ENCODE measurements at regions not wholly inside any gene's neighbourhood (a gene's known extent, or its start where the extent isn't known, plus 50 kb on each side); places are given as distances from the start of the nearest gene placed in this dataset.

- Mint-ChIP-seq H3K4me1 (ENCODE audit: low read depth) (no peaks in the 10 kb centered on the region), H3K36me3 (ENCODE audit: low read depth) (no peaks in the 10 kb centered on the region), H3K4me3 (no peak overlapping the region), H3K27ac (no peak overlapping the region), H3K9me3 (no peaks in the 10 kb centered on the region), H3K27me3 (peaks cover 4% of the 10 kb centered on the region)
- ChIA-PET POLR2A (no interaction called here), CTCF (interaction anchor here (0.7 to 4.9 kb wide), 38 partner anchors 9 to 813 kb away, joined by 3 to 27 read pairs (median 4); partner anchors contain the start of gene C4orf36)
- DNase-seq = no peak
- intact Hi-C loops (cut with micrococcal nuclease) = no loop called here
- TF ChIP-seq CTCF (IDR thresholded peaks at IDR 0.05) = peak; percentile 79
- peak; percentile 79 for ATAC-seq
These were observed 95.9 kb upstream of the PTPN13 start for GRCh38 chr4:86497980-86498862.

GRCh38 chr4:86498863-86499166 lies 95.3 kb upstream of the PTPN13 start:
- DNase-seq (no peak), ATAC-seq (no peak)
- H3K4me3 Mint-ChIP-seq = no peak overlapping the region
- POLR2A ChIA-PET = no interaction called here
- TF ChIP-seq CTCF (IDR thresholded peaks at IDR 0.05) = peak; percentile 55
- H3K36me3 Mint-ChIP-seq (ENCODE audit: low read depth) = no peaks in the 10 kb centered on the region
- H3K27ac Mint-ChIP-seq = no peak overlapping the region
- intact Hi-C loops (cut with micrococcal nuclease) = no loop called here
- H3K9me3 Mint-ChIP-seq = no peaks in the 10 kb centered on the region
- no peaks in the 10 kb centered on the region for H3K4me1 Mint-ChIP-seq (ENCODE audit: low read depth)
- H3K27me3 Mint-ChIP-seq = peaks cover 8% of the 10 kb centered on the region
- CTCF ChIA-PET = interaction anchor here (0.7 to 4.9 kb wide), 37 partner anchors 10 to 812 kb away, joined by 3 to 27 read pairs (median 4); partner anchors contain the start of gene C4orf36

- H3K27me3 Mint-ChIP-seq = peaks cover 8% of the 10 kb centered on the region
- no peak for DNase-seq
- ChIA-PET POLR2A (no interaction called here), CTCF (interaction anchor here (0.9 to 4.9 kb wide), 3 partner anchors 11 to 434 kb away, joined by 3 to 27 read pairs (median 4); partner anchors contain the start of gene AFF1)
- no peak overlapping the region for H3K27ac Mint-ChIP-seq
- no peak for TF ChIP-seq CTCF (IDR thresholded peaks at IDR 0.05)
- ATAC-seq = no peak
- no peaks in the 10 kb centered on the region for H3K4me1 Mint-ChIP-seq (ENCODE audit: low read depth)
- H3K4me3 Mint-ChIP-seq = no peak overlapping the region
- no peaks in the 10 kb centered on the region for H3K9me3 Mint-ChIP-seq
- intact Hi-C loops (cut with micrococcal nuclease) = no loop called here
- no peaks in the 10 kb centered on the region for H3K36me3 Mint-ChIP-seq (ENCODE audit: low read depth)
These were observed 93.6 kb upstream of the PTPN13 start for GRCh38 chr4:86500527-86500926.

GRCh38 chr4:86502081-86502480 lies 92.0 kb upstream of the PTPN13 start:
- DNase-seq (no peak), ATAC-seq (no peak)
- CTCF ChIA-PET = interaction anchor here (4.9 kb wide), 1 partner anchor 13 kb away, joined by 27 read pairs; no protein-coding TSS in a partner anchor
- peaks cover 8% of the 10 kb centered on the region for H3K27me3 Mint-ChIP-seq
- H3K36me3 Mint-ChIP-seq (ENCODE audit: low read depth) = no peaks in the 10 kb centered on the region
- intact Hi-C loops (cut with micrococcal nuclease) = no loop called here
- POLR2A ChIA-PET = no interaction called here
- no peak overlapping the region for H3K4me3 Mint-ChIP-seq
- no peak for TF ChIP-seq CTCF (IDR thresholded peaks at IDR 0.05)
- no peak overlapping the region for H3K27ac Mint-ChIP-seq
- no peaks in the 10 kb centered on the region for H3K9me3 Mint-ChIP-seq
- H3K4me1 Mint-ChIP-seq (ENCODE audit: low read depth) = no peaks in the 10 kb centered on the region

- CTCF ChIA-PET = interaction anchor here (3.0 kb wide), 1 partner anchor 10 kb away, joined by 16 read pairs; no protein-coding TSS in a partner anchor
- POLR2A ChIA-PET = interaction anchor here (0.6 kb wide), 1 partner anchor 1717 kb away, joined by 3 read pairs; no protein-coding TSS in a partner anchor
- Mint-ChIP-seq H3K27me3 (peaks cover 6% of the 10 kb centered on the region), H3K4me1 (ENCODE audit: low read depth) (no peaks in the 10 kb centered on the region), H3K9me3 (no peaks in the 10 kb centered on the region), H3K27ac (no peak overlapping the region), H3K4me3 (no peak overlapping the region), H3K36me3 (ENCODE audit: low read depth) (no peaks in the 10 kb centered on the region)
- no peak for DNase-seq
- no peak for TF ChIP-seq CTCF (IDR thresholded peaks at IDR 0.05)
- ATAC-seq = no peak
- intact Hi-C loops (cut with micrococcal nuclease) = no loop called here
These were observed 87.5 kb upstream of the PTPN13 start for GRCh38 chr4:86506591-86506990.

Measured in activated CD8-positive, alpha-beta T cell treated with anti-CD3 and anti-CD28 coated beads for 36 hours (primary cell).